ENCODE measurements at regions not wholly inside any gene's neighbourhood (a gene's known extent, or its start where the extent isn't known, plus 50 kb on each side); places are given as distances from the start of the nearest gene placed in this dataset.
A peak's percentile ranks its signal among the peaks of the same experiment; 100 is the strongest.

DNA sequence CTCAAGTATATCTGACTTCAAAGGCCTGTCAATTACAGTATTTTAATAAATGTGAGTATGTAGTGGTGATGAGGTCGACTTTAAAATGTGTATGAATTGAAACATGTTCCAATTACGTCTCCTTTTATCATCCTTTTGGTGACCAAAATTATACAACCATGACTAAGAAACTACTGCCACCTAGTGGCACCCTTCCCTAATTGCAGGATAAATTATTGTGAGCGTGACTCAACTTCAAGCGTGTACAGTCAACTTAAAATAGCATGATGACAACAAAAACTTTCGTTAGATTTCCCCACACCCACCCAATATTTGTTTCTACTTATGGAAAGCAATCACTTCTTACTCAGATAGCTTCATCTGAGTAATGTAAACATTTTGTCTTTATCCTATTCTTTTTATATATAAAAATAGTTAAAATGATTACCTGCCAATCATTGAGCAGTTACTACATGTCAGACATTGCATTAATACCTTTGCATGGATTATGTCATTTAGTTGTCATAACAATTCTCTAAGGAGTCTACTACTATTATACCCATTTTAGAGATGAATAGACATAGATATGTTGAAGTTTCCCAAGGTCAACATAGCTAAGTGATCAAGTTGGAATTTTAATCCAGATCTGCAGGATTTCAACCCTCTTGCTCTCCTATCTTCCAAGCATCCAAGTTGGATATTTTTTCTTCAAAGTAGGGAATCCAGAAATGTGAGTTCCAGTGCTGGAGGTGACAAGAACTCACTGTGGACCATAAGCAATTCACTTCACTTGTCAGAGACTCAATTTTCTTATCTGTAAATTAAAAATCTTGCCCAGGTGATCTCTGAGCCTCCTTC, 106.0 kb downstream of the MEX3B start:
- TF ChIP-seq, protein P1, sequence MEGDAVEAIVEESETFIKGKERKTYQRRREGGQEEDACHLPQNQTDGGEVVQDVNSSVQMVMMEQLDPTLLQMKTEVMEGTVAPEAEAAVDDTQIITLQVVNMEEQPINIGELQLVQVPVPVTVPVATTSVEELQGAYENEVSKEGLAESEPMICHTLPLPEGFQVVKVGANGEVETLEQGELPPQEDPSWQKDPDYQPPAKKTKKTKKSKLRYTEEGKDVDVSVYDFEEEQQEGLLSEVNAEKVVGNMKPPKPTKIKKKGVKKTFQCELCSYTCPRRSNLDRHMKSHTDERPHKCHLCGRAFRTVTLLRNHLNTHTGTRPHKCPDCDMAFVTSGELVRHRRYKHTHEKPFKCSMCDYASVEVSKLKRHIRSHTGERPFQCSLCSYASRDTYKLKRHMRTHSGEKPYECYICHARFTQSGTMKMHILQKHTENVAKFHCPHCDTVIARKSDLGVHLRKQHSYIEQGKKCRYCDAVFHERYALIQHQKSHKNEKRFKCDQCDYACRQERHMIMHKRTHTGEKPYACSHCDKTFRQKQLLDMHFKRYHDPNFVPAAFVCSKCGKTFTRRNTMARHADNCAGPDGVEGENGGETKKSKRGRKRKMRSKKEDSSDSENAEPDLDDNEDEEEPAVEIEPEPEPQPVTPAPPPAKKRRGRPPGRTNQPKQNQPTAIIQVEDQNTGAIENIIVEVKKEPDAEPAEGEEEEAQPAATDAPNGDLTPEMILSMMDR (IDR thresholded peaks at IDR 0.05; ENCODE audit: insufficient read depth, low read length, poor library complexity, severe bottlenecking) = peak; percentile 63
- Histone ChIP-seq H3K36me3 (ENCODE audit: control insufficient read depth, insufficient read depth, low read length) (no peaks in the 10 kb centered on the region), H3K4me3 (replicated peaks; ENCODE audit: low read depth, low read length) (no peak overlapping the region), H3K27me3 (replicated peaks; ENCODE audit: control insufficient read depth, insufficient read depth, low read length) (no peaks in the 10 kb centered on the region)
- DNase-seq (ENCODE audit: extremely low read depth, insufficient read length) = no peak

DNA sequence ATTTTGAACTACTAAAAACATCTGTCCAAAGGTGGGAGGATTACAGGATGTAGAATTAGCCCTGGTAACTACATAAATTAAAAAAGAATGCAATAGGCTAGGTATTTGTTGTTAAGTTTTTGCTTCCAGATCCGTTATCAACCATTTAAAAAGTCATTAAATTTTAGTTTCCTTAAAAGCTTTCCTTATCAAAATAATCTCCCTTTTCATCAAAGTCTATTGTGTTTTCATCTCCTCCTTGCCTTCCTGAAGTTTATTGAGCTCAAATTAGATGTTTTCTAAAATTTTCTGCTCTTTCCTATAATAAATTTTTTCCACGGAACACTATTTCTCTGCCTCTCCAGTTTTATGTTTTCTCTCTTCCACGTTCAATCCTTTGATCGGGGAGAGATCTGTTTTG, 108.6 kb downstream of the MEX3B start:
- H3K27me3 ChIP-seq (replicated peaks; ENCODE audit: control insufficient read depth, insufficient read depth, low read length) = no peaks in the 10 kb centered on the region
- no peak for DNase-seq (ENCODE audit: extremely low read depth, insufficient read length)
- H3K36me3 ChIP-seq (ENCODE audit: control insufficient read depth, insufficient read depth, low read length) = no peaks in the 10 kb centered on the region
- no peak overlapping the region for H3K4me3 ChIP-seq (replicated peaks; ENCODE audit: low read depth, low read length)
- TF ChIP-seq, protein P1 (IDR thresholded peaks at IDR 0.05; ENCODE audit: insufficient read depth, low read length, poor library complexity, severe bottlenecking) = no peak

DNA sequence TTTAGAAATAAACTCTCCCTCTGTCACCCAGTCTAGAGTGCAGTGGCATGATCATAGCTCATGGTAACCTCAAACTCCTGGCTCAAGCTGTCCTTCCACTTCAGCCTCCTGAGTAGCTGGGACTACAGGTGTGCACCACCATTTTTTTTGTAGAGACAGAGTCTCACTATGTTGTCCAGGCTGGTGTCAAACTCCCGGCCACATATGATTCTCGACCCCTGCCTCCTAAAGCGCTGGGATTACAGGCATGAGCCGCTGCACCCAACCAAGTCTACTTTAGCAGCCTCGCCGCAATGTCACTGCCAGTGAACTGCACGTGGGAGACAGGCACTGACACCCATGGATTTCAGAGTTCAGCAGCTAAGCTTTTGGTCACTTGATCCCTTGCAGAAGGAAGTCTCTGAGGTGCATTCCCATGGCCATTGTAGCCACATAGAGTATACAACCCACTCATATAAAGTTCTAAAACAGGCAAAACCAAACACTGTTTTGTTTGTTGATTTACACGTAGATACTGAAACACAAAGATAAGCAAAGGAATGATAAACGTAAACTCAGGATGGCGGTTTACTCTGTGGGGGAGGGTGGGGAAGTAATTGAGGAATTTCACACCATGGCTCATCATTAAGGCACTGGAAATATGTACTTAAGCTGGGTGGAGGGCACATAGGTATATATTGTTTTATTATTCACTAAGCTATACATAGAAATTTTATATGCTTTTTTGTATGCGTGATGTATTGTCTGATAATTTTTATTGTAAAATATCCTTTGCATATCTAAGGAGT, 115.0 kb downstream of the MEX3B start:
- Histone ChIP-seq H3K36me3 (ENCODE audit: control insufficient read depth, insufficient read depth, low read length) (no peaks in the 10 kb centered on the region), H3K27me3 (replicated peaks; ENCODE audit: control insufficient read depth, insufficient read depth, low read length) (no peaks in the 10 kb centered on the region), H3K4me3 (replicated peaks; ENCODE audit: low read depth, low read length) (no peak overlapping the region)
- TF ChIP-seq, protein P1 (IDR thresholded peaks at IDR 0.05; ENCODE audit: insufficient read depth, low read length, poor library complexity, severe bottlenecking) = no peak
- no peak for DNase-seq (ENCODE audit: extremely low read depth, insufficient read length)

DNA sequence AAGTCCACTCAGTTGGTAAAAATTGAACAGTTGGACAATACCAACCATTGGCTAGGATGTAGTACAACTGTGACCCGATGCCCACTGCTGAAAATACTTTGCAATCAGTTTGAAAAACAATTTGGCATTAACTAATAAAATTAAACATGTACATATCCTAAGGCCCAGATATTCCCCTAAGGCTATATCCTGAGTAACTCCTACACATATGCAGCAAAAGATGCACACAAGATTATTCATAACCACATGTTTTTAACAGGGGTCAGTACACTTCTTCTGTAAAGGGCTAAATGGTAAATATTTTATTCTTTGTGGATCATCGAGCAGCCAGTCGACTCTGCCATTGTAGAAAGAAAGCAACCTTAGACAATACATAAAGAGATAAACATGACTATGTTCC, 116.3 kb downstream of the MEX3B start:
- TF ChIP-seq, protein P1 (IDR thresholded peaks at IDR 0.05; ENCODE audit: insufficient read depth, low read length, poor library complexity, severe bottlenecking) = no peak
- Histone ChIP-seq H3K27me3 (replicated peaks; ENCODE audit: control insufficient read depth, insufficient read depth, low read length) (no peaks in the 10 kb centered on the region), H3K4me3 (replicated peaks; ENCODE audit: low read depth, low read length) (no peak overlapping the region), H3K36me3 (ENCODE audit: control insufficient read depth, insufficient read depth, low read length) (no peaks in the 10 kb centered on the region)
- no peak for DNase-seq (ENCODE audit: extremely low read depth, insufficient read length)

DNA sequence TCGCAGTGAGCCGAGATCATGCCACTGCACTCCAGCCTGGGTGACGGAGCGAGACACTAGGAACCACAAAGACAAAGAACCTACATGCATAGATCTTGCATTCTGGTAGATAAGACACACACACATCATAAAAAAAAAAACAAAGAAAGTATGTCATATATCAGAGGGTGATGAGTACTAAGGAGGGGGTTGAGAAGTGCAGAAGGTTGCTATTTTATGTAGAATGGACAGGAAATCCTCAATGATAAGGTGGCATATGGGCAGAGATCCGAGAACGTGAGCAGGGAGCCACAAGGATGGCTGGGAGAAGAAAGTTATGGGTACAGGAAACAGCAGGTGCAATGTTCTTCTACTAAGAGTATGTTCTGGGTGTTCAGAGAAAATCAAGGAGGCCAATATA, 118.8 kb downstream of the MEX3B start:
- no peak for DNase-seq (ENCODE audit: extremely low read depth, insufficient read length)
- Histone ChIP-seq H3K36me3 (ENCODE audit: control insufficient read depth, insufficient read depth, low read length) (no peaks in the 10 kb centered on the region), H3K4me3 (replicated peaks; ENCODE audit: low read depth, low read length) (no peak overlapping the region), H3K27me3 (replicated peaks; ENCODE audit: control insufficient read depth, insufficient read depth, low read length) (no peaks in the 10 kb centered on the region)
- TF ChIP-seq, protein P1 (IDR thresholded peaks at IDR 0.05; ENCODE audit: insufficient read depth, low read length, poor library complexity, severe bottlenecking) = no peak

All from GM06990 (cell line).